ENCODE measurements at regions not wholly inside any gene's neighbourhood (a gene's known extent, or its start where the extent isn't known, plus 50 kb on each side); places are given as distances from the start of the nearest gene placed in this dataset.

DNA sequence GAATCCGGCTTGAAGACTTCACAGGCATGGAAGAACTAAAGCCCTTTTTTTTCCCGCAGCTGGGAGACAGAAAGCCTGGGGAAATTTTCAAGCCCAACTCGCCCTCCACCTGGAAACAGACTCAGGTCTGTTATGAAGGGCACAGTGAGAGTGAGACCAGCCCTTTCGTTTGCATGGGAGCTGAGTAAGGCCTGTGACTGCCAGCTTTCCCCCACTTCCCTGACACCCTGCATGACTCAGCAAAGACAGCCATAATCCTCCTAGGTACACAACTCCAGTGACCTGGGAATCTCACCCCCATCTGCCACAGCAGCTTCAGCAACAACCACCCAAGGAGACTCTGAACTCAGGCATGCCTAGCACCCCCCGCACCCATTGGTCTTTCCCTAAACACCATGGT, 87.6 kb upstream of the ZNF91 start:
- ChIA-PET POLR2A (no interaction called here), CTCF (no interaction called here)
- peaks cover 23% of the 10 kb centered on the region for H3K9me3 Mint-ChIP-seq
- ATAC-seq (ENCODE audit: poor library complexity) (no peak), DNase-seq (no peak)
- no peak overlapping the region for H3K4me3 Mint-ChIP-seq
- H3K36me3 Mint-ChIP-seq (ENCODE audit: low read depth) = no peaks in the 10 kb centered on the region
- no peaks in the 10 kb centered on the region for H3K27me3 Mint-ChIP-seq
- Histone ChIP-seq H3K4me1 (ENCODE audit: insufficient read depth, low read length) (no peaks in the 10 kb centered on the region), H3K27me3 (ENCODE audit: control insufficient read depth in 1 of 2, insufficient read depth in 2 of 2, low read length in 2 of 2) (no peaks in the 10 kb centered on the region), H3K4me3 (ENCODE audit: low read length) (no peak overlapping the region), H3K36me3 (ENCODE audit: insufficient read depth, low read length) (no peaks in the 10 kb centered on the region), H3K27ac (ENCODE audit: low read depth in 1 of 2, low read length in 2 of 2) (no peak overlapping the region), H3K9me3 (ENCODE audit: control insufficient read depth in 1 of 2, insufficient read depth in 1 of 2, low read length in 2 of 2) (peaks cover 0 to 4% of the 10 kb centered on the region in 2 experiments)
- no peak overlapping the region for H3K27ac Mint-ChIP-seq
- TF ChIP-seq, protein P1, sequence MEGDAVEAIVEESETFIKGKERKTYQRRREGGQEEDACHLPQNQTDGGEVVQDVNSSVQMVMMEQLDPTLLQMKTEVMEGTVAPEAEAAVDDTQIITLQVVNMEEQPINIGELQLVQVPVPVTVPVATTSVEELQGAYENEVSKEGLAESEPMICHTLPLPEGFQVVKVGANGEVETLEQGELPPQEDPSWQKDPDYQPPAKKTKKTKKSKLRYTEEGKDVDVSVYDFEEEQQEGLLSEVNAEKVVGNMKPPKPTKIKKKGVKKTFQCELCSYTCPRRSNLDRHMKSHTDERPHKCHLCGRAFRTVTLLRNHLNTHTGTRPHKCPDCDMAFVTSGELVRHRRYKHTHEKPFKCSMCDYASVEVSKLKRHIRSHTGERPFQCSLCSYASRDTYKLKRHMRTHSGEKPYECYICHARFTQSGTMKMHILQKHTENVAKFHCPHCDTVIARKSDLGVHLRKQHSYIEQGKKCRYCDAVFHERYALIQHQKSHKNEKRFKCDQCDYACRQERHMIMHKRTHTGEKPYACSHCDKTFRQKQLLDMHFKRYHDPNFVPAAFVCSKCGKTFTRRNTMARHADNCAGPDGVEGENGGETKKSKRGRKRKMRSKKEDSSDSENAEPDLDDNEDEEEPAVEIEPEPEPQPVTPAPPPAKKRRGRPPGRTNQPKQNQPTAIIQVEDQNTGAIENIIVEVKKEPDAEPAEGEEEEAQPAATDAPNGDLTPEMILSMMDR (IDR thresholded peaks at IDR 0.05) = no peak
- intact Hi-C loops (cut with DNase I, micrococcal nuclease) = no loop called here
- H3K4me1 Mint-ChIP-seq (ENCODE audit: low read depth) = no peaks in the 10 kb centered on the region

DNA sequence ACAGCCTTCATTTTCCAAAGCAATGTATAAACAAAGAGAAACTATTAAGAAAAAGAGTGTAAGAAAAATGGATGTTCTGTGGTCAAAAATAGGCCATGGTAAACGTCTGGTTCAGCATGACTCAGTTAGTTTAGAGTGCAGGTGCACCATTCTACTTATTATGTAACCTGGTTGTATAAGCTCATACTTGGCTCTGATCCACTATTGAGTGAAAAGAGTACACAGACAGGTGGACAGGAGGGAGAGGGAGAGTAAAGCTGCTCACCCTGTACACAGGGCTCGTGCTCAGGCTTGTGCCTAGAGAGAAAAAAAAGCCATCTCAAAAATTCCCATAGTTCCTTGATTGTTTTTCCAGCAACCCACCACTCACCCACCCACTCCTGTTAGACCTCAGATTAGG, 85.8 kb upstream of the ZNF91 start:
- Mint-ChIP-seq H3K36me3 (ENCODE audit: low read depth) (no peaks in the 10 kb centered on the region), H3K27me3 (peaks cover 4% of the 10 kb centered on the region), H3K9me3 (peaks cover 15% of the 10 kb centered on the region), H3K27ac (no peak overlapping the region), H3K4me3 (no peak overlapping the region), H3K4me1 (ENCODE audit: low read depth) (no peaks in the 10 kb centered on the region)
- CTCF ChIA-PET = no interaction called here
- Histone ChIP-seq H3K36me3 (ENCODE audit: insufficient read depth, low read length) (no peaks in the 10 kb centered on the region), H3K27me3 (ENCODE audit: control insufficient read depth in 1 of 2, insufficient read depth in 2 of 2, low read length in 2 of 2) (no peaks in the 10 kb centered on the region), H3K9me3 (ENCODE audit: control insufficient read depth in 1 of 2, insufficient read depth in 1 of 2, low read length in 2 of 2) (peaks cover 3 to 8% of the 10 kb centered on the region in 2 experiments), H3K4me3 (ENCODE audit: low read length) (no peak overlapping the region), H3K4me1 (ENCODE audit: insufficient read depth, low read length) (no peaks in the 10 kb centered on the region), H3K27ac (ENCODE audit: low read depth in 1 of 2, low read length in 2 of 2) (no peak overlapping the region)
- DNase-seq = no peak
- no peak for ATAC-seq (ENCODE audit: poor library complexity)
- TF ChIP-seq, protein P1 (IDR thresholded peaks at IDR 0.05) = no peak
- intact Hi-C loops (cut with DNase I, micrococcal nuclease) = no loop called here
- POLR2A ChIA-PET = no interaction called here

DNA sequence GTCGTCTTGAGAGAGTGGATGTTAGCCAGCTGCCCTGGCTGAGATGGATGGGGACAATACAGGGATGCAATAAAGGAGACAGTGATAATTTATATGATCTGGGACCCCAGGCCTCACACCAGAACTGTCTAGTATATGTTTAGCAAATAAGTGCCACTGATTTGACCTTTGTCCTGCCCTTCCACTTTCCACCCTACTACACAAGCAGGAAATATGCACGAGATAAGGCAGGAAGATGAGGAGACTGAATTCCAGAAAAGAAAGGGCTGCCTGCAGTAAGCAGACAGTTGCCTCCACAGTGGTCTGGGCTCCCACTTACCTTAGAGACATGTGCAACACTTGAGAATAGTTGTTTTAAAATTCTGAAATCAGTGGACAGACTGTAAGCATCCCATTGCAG, 80.2 kb upstream of the ZNF91 start:
- POLR2A ChIA-PET = no interaction called here
- Mint-ChIP-seq H3K36me3 (ENCODE audit: low read depth) (no peaks in the 10 kb centered on the region), H3K9me3 (peaks cover 6% of the 10 kb centered on the region), H3K4me1 (ENCODE audit: low read depth) (no peaks in the 10 kb centered on the region), H3K4me3 (no peak overlapping the region), H3K27ac (no peak overlapping the region), H3K27me3 (peaks cover 32% of the 10 kb centered on the region)
- no peak overlapping the region for H3K27ac ChIP-seq (ENCODE audit: low read depth in 1 of 2, low read length in 2 of 2)
- intact Hi-C loops (cut with DNase I, micrococcal nuclease) = no loop called here
- H3K36me3 ChIP-seq (ENCODE audit: insufficient read depth, low read length) = no peaks in the 10 kb centered on the region
- ATAC-seq (ENCODE audit: poor library complexity) (no peak), DNase-seq (no peak)
- no peak overlapping the region for H3K4me3 ChIP-seq (ENCODE audit: low read length)
- H3K9me3 ChIP-seq (ENCODE audit: control insufficient read depth in 1 of 2, insufficient read depth in 1 of 2, low read length in 2 of 2) = peaks cover 10 to 18% of the 10 kb centered on the region in 2 experiments
- CTCF ChIA-PET = no interaction called here
- H3K4me1 ChIP-seq (ENCODE audit: insufficient read depth, low read length) = no peaks in the 10 kb centered on the region
- TF ChIP-seq, protein P1 (IDR thresholded peaks at IDR 0.05) = no peak
- H3K27me3 ChIP-seq (ENCODE audit: control insufficient read depth in 1 of 2, insufficient read depth in 2 of 2, low read length in 2 of 2) = peaks cover 10 to 12% of the 10 kb centered on the region in 2 experiments

Data from CD4-positive, alpha-beta T cell (primary cell).